H9 (cell line): ENCODE measurements at regions not wholly inside any gene's neighbourhood (a gene's known extent, or its start where the extent isn't known, plus 50 kb on each side); places are given as distances from the start of the nearest gene placed in this dataset.

Experiments
- DNase-seq: peaks from one replicate; pipeline ENCODE4 v3.0.0-alpha.2; 2017
- H2AFZ ChIP-seq: one replicate; pipeline ENCODE4 v1.6.1; 2013; ENCODE audit warnings: mild to moderate bottlenecking, low read length, control low read depth, moderate library complexity
- H2AK5ac ChIP-seq: 2 replicates; pipeline ENCODE4 v1.6.1; 2013; ENCODE audit warnings: low read length, control low read depth, mixed read lengths; ENCODE audit not compliant: insufficient read length
- H2BK120ac ChIP-seq: one replicate; pipeline ENCODE4 v1.6.1; 2013; ENCODE audit warnings: low read depth, mild to moderate bottlenecking, low read length, control low read depth, inconsistent platforms; ENCODE audit not compliant: poor library complexity, severe bottlenecking
- H2BK12ac ChIP-seq: 2 replicates; pipeline ENCODE4 v1.6.1; 2013; ENCODE audit warnings: low read length, control low read depth, mixed read lengths, low read depth; ENCODE audit not compliant: insufficient read length
- H2BK15ac ChIP-seq: 2 replicates; pipeline ENCODE4 v1.6.1; 2013; ENCODE audit warnings: low read depth, low read length, control low read depth
- H2BK20ac ChIP-seq: one replicate; pipeline ENCODE4 v1.6.1; 2013; ENCODE audit warnings: low read depth, mild to moderate bottlenecking, low read length, control low read depth, inconsistent platforms; ENCODE audit not compliant: poor library complexity, severe bottlenecking
- H2BK5ac ChIP-seq: 2 replicates; pipeline ENCODE4 v1.6.1; 2013; ENCODE audit warnings: low read length, control low read depth, mixed read lengths; ENCODE audit not compliant: insufficient read length
- H3K14ac ChIP-seq: 2 replicates; pipeline ENCODE4 v1.6.1; 2013; ENCODE audit warnings: low read length, control low read depth; ENCODE audit not compliant: insufficient read depth
- H3K18ac ChIP-seq: 2 replicates; pipeline ENCODE4 v1.6.1; 2013; ENCODE audit warnings: low read depth, mild to moderate bottlenecking, mixed read lengths, low read length, control low read depth; ENCODE audit not compliant: insufficient read length
- H3K23ac ChIP-seq: 2 replicates; pipeline ENCODE4 v1.6.1; 2013; ENCODE audit warnings: low read length, control low read depth, mixed read lengths, low read depth; ENCODE audit not compliant: insufficient read length
- H3K23me2 ChIP-seq: 2 replicates; pipeline ENCODE4 v1.6.1; 2013; ENCODE audit warnings: low read depth, mild to moderate bottlenecking, mixed read lengths, low read length, control low read depth; ENCODE audit not compliant: insufficient read length, poor library complexity, severe bottlenecking
- H3K27ac ChIP-seq: 2 replicates; pipeline ENCODE4 v1.5.1; 2013; ENCODE audit warnings: low read length, control low read depth, mixed read lengths, low read depth; ENCODE audit not compliant: insufficient read length
- H3K27me3 ChIP-seq: 2 replicates; pipeline ENCODE4 v1.6.1; 2013; ENCODE audit warnings: low read length, control low read depth, inconsistent platforms; ENCODE audit not compliant: insufficient read depth
- H3K4ac ChIP-seq: 2 replicates; pipeline ENCODE4 v1.6.1; 2013; ENCODE audit warnings: low read depth, mild to moderate bottlenecking, control low read depth, inconsistent platforms, low read length, moderate library complexity
- H3K4me1 ChIP-seq: 2 replicates; pipeline ENCODE4 v1.6.1; 2013; ENCODE audit warnings: low read length, control low read depth, inconsistent platforms; ENCODE audit not compliant: insufficient read depth
- H3K4me2 ChIP-seq: 2 replicates; pipeline ENCODE4 v1.6.1; 2013; ENCODE audit warnings: low read length, control low read depth, mixed read lengths; ENCODE audit not compliant: insufficient read length, insufficient read depth
- H3K56ac ChIP-seq: 2 replicates; pipeline ENCODE4 v1.6.1; 2013; ENCODE audit warnings: low read depth, mild to moderate bottlenecking, mixed read lengths, low read length, control low read depth; ENCODE audit not compliant: insufficient read length
- H3K79me1 ChIP-seq: 2 replicates; pipeline ENCODE4 v1.6.1; 2013; ENCODE audit warnings: low read depth, mild to moderate bottlenecking, moderate library complexity, low read length, control low read depth, inconsistent platforms; ENCODE audit not compliant: insufficient read depth, poor library complexity, severe bottlenecking
- H3K79me2 ChIP-seq: 2 replicates; pipeline ENCODE4 v1.6.1; 2013; ENCODE audit warnings: low read length, control low read depth, inconsistent platforms; ENCODE audit not compliant: insufficient read depth
- H3K9ac ChIP-seq: 2 replicates; pipeline ENCODE4 v1.6.1; 2013; ENCODE audit warnings: low read length, control low read depth, mixed read lengths; ENCODE audit not compliant: insufficient read length; ENCODE audit errors: extremely low read depth
- H3K9me3 ChIP-seq: one replicate; pipeline ENCODE4 v1.6.1; 2013; ENCODE audit warnings: low read depth, low read length, inconsistent platforms; ENCODE audit not compliant: control insufficient read depth
- H3T11ph ChIP-seq: one replicate; pipeline ENCODE4 v1.6.1; 2013; ENCODE audit warnings: mild to moderate bottlenecking, low read length, control low read depth, inconsistent platforms
- H4K20me1 ChIP-seq: one replicate; pipeline ENCODE4 v1.6.1; 2013; ENCODE audit not compliant: control insufficient read depth, insufficient read length, insufficient read depth
- H4K5ac ChIP-seq: 2 replicates; pipeline ENCODE4 v1.6.1; 2013; ENCODE audit warnings: low read depth, mild to moderate bottlenecking, mixed read lengths, low read length, control low read depth; ENCODE audit not compliant: insufficient read length
- H4K8ac ChIP-seq: replicated peaks from 2 replicates; pipeline ENCODE4 v1.6.1; 2013; ENCODE audit warnings: low read length, control low read depth, mixed read lengths, low read depth; ENCODE audit not compliant: insufficient read length
- H4K91ac ChIP-seq: 2 replicates; pipeline ENCODE4 v1.6.1; 2013; ENCODE audit warnings: low read depth, mild to moderate bottlenecking, moderate library complexity, mixed read lengths, low read length, control low read depth; ENCODE audit not compliant: insufficient read length
- H3K27ac Mint-ChIP-seq, 3 experiments: 2 replicates in 2 of 3; 3 replicates in 1 of 3; pipeline ENCODE4 v1.8.0; 2020 to 2021; ENCODE audit warnings: mixed read lengths in 3 of 3, mild to moderate bottlenecking in 1 of 3, moderate library complexity in 1 of 3
- H3K27me3 Mint-ChIP-seq: 2 replicates; pipeline ENCODE4 v1.8.0; 2021; ENCODE audit warnings: low read depth, mild to moderate bottlenecking, moderate library complexity, mixed read lengths
- H3K36me3 Mint-ChIP-seq, 3 experiments: 2 replicates in 2 of 3; 3 replicates in 1 of 3; pipeline ENCODE4 v1.8.0; 2020 to 2021; ENCODE audit warnings: low read depth in 3 of 3, mixed read lengths in 3 of 3; ENCODE audit not compliant: insufficient read depth in 1 of 3
- H3K4me1 Mint-ChIP-seq, 2 experiments: 2 replicates each; pipeline ENCODE4 v1.8.0; 2020; ENCODE audit warnings: mixed read lengths in 2 of 2
- H3K4me3 Mint-ChIP-seq, 2 experiments: 2 replicates in 1 of 2; 3 replicates in 1 of 2; pipeline ENCODE4 v1.8.0; 2020 to 2021; ENCODE audit warnings: mild to moderate bottlenecking in 2 of 2, mixed read lengths in 2 of 2, moderate library complexity in 1 of 2
- H3K9me3 Mint-ChIP-seq, 2 experiments: 2 replicates in 1 of 2; 3 replicates in 1 of 2; pipeline ENCODE4 v1.8.0; 2020; ENCODE audit warnings: mild to moderate bottlenecking in 2 of 2, mixed read lengths in 2 of 2, moderate library complexity in 1 of 2
- WGBS: extraction: QIAGEN DNeasy Blood & Tissue Kit; methylation state at CpG from one replicate; pipeline ENCODE4 v1.1.7; 2013; ENCODE audit warnings: missing lambda C conversion rate, low lambda C conversion rate, mixed read lengths; ENCODE audit not compliant: insufficient read length; ENCODE audit errors: extremely low coverage; 5-methylcytosine and 5-hydroxymethylcytosine counted together
- TF ChIP-seq, protein P1 (sequence below): fragments of 200-600 bp; sonication (generic); conservative IDR thresholded peaks from 3 replicates; pipeline ENCODE4 v1.8.0; 2021; ENCODE audit warnings: antibody characterized with exemption, mild to moderate bottlenecking

DNA sequence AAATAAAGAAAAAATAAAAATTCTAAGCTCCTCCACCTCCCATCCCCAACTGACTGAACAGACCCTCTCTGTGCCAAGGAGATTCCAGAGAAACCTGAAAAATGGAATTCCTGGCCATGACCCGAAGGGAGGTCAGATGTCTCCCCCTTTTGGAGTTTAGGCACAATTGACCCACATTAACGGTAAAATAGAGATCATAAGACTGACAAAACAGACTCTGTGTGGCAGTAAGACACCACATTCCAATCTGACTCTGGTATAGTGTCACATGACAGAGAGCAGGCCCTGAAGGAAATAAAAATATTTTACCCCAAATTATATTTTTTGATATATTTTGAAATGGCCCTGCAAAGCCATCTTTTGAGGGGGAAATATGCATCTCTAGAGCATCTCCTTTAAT lies 115.1 kb upstream of the ZKSCAN2 start:
- Histone ChIP-seq H3K23ac (no peak overlapping the region), H3K56ac (no peak overlapping the region), H4K8ac (no peak overlapping the region), H2BK12ac (no peak overlapping the region), H2AFZ (no peak overlapping the region), H3K9ac (no peak overlapping the region), H2BK15ac (no peak overlapping the region), H3K4me1 (no peaks in the 10 kb centered on the region), H3K18ac (no peak overlapping the region), H3T11ph (no peak overlapping the region), H2BK120ac (no peak overlapping the region), H3K4me2 (no peak overlapping the region), H3K9me3 (no peaks in the 10 kb centered on the region), H3K4ac (no peak overlapping the region), H4K20me1 (no peaks in the 10 kb centered on the region), H4K5ac (no peak overlapping the region), H3K14ac (no peak overlapping the region), H4K91ac (no peak overlapping the region), H3K79me2 (no peaks in the 10 kb centered on the region), H3K27me3 (no peaks in the 10 kb centered on the region), H3K27ac (no peak overlapping the region), H3K23me2 (no peaks in the 10 kb centered on the region), H2AK5ac (no peak overlapping the region), H3K79me1 (no peaks in the 10 kb centered on the region), H2BK20ac (no peak overlapping the region), H2BK5ac (no peak overlapping the region)
- no peak for DNase-seq
- H3K4me1 Mint-ChIP-seq: peaks cover 14 to 17% of the 10 kb centered on the region in 2 experiments
- no peak overlapping the region for H3K4me3 Mint-ChIP-seq
- H3K9me3 Mint-ChIP-seq: no peaks in the 10 kb centered on the region; a peak in 1 of 5 replicates
- H3K27me3 Mint-ChIP-seq: no peaks in the 10 kb centered on the region; the same call in 1 of the 2 replicates
- TF ChIP-seq, protein P1, sequence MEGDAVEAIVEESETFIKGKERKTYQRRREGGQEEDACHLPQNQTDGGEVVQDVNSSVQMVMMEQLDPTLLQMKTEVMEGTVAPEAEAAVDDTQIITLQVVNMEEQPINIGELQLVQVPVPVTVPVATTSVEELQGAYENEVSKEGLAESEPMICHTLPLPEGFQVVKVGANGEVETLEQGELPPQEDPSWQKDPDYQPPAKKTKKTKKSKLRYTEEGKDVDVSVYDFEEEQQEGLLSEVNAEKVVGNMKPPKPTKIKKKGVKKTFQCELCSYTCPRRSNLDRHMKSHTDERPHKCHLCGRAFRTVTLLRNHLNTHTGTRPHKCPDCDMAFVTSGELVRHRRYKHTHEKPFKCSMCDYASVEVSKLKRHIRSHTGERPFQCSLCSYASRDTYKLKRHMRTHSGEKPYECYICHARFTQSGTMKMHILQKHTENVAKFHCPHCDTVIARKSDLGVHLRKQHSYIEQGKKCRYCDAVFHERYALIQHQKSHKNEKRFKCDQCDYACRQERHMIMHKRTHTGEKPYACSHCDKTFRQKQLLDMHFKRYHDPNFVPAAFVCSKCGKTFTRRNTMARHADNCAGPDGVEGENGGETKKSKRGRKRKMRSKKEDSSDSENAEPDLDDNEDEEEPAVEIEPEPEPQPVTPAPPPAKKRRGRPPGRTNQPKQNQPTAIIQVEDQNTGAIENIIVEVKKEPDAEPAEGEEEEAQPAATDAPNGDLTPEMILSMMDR: peak; percentile 58
- peaks cover 0 to 4% (median 2%) of the 10 kb centered on the region in 3 experiments; a peak in 2 of 7 replicates for H3K36me3 Mint-ChIP-seq
- WGBS: no CpG with 5 or more reads among the region's 2 CpGs
- H3K27ac Mint-ChIP-seq: no peak overlapping the region; a peak in 1 of 7 replicates
